A673 (cell line): ENCODE measurements at regions not wholly inside any gene's neighbourhood (a gene's known extent, or its start where the extent isn't known, plus 50 kb on each side); places are given as distances from the start of the nearest gene placed in this dataset.

Experiments
- EZH2 ChIP-seq: fragments of 200-600 bp; sonication (generic); IDR thresholded peaks from 2 replicates; pipeline ENCODE4 v1.6.1; 2017; ENCODE audit warnings: borderline replicate concordance, low read depth, mild to moderate bottlenecking, mixed read lengths, antibody characterized with exemption, low read length; ENCODE audit not compliant: poor library complexity, severe bottlenecking
- TF ChIP-seq, protein P1 (sequence below): fragments of 300-800, 200-600 bp; sonication (generic); conservative IDR thresholded peaks from 2 replicates; pipeline ENCODE4 v1.5.1; 2017; ENCODE audit warnings: low read depth, mild to moderate bottlenecking, antibody characterized with exemption, low read length, moderate library complexity, mixed read lengths

DNA sequence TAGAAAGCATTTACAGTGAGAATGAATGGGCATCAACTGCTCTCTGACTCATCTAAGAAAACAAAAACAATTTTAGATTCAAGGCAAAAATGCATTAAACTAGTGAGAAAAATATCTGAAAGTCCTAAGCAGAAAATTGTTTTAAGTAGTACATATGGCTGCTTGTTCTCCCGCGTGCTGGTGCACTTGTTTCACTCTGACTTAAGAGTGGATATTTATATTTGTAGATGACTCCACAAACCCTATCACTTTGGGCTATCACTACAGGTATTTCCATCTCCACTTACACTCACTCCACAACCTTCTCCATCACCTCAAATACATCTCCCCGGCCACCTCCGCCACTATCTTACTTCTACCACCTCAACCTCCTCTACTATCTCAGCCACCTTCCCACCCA is 253.9 kb upstream of the EGLN3 start:
- TF ChIP-seq, protein P1, sequence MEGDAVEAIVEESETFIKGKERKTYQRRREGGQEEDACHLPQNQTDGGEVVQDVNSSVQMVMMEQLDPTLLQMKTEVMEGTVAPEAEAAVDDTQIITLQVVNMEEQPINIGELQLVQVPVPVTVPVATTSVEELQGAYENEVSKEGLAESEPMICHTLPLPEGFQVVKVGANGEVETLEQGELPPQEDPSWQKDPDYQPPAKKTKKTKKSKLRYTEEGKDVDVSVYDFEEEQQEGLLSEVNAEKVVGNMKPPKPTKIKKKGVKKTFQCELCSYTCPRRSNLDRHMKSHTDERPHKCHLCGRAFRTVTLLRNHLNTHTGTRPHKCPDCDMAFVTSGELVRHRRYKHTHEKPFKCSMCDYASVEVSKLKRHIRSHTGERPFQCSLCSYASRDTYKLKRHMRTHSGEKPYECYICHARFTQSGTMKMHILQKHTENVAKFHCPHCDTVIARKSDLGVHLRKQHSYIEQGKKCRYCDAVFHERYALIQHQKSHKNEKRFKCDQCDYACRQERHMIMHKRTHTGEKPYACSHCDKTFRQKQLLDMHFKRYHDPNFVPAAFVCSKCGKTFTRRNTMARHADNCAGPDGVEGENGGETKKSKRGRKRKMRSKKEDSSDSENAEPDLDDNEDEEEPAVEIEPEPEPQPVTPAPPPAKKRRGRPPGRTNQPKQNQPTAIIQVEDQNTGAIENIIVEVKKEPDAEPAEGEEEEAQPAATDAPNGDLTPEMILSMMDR = no peak
- TF ChIP-seq EZH2 = no peak
